Posterior cingulate gyrus (tissue), 11 donors: ENCODE measurements at regions not wholly inside any gene's neighbourhood (a gene's known extent, or its start where the extent isn't known, plus 50 kb on each side); places are given as distances from the start of the nearest gene placed in this dataset.
"Not testable (repeated sequence)": the region's sequence is repeated elsewhere in the genome, so short reads cannot be mapped to it uniquely, and the experiment has no call there.

Source experiments
- DNase-seq, 10 donors: peaks; one replicate each; pipeline versions ENCODE4 v3.0.0 to v3.0.0-alpha.2; 2020 to 2021; ENCODE audit warnings: mixed read lengths in 3 of 10
- intact Hi-C: fragments of 100-400 bp; cut with DNase I; formaldehyde crosslinking; loops from one replicate; pipeline ENCODE4 v1.15.1; 2023

- intact Hi-C loops: no loop called here
- DNase-seq: no peak
These were observed 54.2 kb upstream of the PIK3R4 start for GRCh38 chr3:130800829-130801228.

GRCh38 chr3:130801473-130801872, 54.8 kb upstream of the PIK3R4 start:
- intact Hi-C loops: no loop called here
- DNase-seq: no peak

DNA sequence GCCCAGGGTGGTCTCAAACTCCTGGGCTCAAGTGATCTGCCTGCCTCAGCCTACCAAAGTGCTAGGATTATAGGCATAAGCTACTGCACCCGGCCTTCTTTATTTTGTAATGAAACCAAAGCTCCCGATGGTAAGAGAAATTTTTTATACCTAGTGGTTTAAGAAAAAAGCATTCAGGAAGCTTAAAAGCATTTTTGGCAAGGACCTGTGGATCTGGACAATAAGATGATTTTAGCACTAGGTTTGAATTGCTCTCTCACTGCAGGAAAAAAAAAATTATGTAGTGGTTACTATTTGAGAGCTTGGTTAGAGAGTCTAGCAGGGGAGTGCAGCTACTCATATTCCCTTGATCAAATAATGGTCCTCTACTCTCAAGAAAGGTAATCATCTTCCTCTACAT, 64.9 kb upstream of the PIK3R4 start:
- intact Hi-C loops: no loop called here
- DNase-seq: no peak

DNA sequence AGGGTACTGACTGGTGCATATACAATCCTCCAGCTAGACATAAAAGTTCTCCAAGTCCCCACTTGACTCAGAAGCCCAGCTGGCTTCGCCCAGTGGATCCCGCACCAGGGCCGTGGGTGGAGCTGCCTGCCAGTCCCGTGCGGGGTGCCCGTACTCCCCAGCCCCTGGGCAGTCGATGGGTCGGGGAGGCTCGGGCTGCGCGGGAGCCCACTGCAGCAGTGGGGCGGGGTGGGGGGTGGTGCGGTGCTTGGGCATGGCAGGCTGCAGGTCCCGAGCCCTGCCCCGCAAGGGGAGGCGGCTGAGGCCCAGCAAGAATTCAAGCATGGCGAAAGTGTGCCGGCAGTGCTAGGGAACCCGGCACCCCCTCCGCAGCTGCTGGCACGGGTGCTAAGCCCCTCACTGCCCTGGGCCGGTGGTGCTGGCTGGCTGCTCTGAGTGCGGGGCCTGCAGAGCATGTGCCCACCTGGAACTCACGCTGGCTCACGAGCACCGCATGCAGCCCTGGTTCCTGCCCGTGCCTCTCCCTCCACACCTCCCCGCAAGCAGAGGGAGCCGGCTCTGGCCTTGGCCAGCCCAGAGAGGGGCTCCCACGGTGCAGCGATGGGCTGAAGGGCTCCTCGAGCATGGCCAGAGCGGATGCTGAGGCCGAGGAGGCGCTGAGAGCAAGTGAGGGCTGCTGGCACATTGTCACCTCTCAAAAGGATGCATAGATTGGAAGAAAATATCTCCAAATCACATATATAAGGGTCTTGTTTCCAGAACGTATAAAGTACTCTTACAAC, 68.3 kb upstream of the PIK3R4 start:
- intact Hi-C loops: no loop called here
- DNase-seq: peak in 1 of 10 donors; percentile 78

DNA sequence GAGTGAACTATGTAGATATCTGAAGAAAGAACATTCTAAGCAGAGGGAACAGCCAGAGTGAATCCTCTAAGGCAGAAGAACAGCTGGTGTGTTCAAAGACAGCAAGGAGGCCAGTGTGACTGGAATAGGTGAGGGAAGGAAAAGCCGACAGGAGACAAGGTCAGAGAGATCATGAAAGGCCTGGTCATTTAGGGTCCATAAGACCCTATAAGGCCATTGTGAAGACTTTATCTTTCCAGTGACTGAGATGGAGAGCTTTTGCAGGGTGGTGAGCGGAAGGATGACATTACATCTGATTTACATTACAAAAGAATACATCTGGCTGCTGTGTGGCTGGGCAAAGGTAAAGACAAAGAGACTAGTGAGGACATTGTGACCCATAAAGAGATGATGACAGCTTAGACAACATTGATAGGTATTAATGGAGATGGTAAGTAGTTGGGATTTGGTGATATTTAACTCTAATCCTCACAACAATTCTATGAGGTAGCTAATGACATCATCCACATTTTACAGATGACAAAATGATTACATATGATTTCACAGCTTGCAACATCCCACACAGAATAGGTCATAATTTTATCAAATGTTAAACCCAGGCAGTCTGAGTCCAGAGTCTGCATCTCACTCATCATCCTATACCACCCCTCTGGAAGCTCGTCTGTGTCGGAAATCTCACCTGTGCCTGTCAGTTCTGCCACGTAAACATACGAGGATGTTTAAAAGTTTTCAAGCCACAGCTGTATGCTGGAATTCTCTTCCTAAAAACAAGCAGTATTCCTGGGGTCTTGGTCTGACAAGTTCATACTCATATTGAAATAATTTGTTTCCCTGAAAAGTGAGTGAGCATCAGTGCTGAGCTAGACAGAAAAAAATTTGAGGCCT, 70.2 kb upstream of the PIK3R4 start:
- no peak for DNase-seq
- intact Hi-C loops: no loop called here

GRCh38 chr3:130818066-130818465, 71.4 kb upstream of the PIK3R4 start:
- DNase-seq, intact Hi-C loops: not testable (repeated sequence)

- intact Hi-C loops: no loop called here
- DNase-seq: no peak
These were observed 72.9 kb upstream of the ATP2C1 start for GRCh38 chr3:130820976-130821375.

DNA sequence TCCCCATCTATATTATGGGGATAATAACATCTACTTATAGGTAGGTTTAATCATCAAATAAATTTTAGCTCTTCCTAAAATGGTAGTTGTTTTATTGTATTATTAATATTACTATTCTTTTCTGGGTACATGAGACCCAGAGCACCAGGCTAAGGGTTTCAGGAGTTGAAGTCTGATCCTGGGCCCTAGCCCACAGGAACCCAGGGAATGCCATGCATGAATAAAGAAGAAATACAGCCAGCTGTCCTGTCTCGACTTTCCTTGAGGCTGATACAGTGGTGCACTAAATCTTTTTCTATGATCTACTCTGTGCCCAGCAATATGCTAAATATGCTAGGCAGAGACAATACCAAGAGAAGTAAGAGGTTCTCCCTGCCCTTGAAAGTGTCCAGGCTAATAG, 72.1 kb upstream of the ATP2C1 start:
- intact Hi-C loops: no loop called here
- DNase-seq: no peak

DNA sequence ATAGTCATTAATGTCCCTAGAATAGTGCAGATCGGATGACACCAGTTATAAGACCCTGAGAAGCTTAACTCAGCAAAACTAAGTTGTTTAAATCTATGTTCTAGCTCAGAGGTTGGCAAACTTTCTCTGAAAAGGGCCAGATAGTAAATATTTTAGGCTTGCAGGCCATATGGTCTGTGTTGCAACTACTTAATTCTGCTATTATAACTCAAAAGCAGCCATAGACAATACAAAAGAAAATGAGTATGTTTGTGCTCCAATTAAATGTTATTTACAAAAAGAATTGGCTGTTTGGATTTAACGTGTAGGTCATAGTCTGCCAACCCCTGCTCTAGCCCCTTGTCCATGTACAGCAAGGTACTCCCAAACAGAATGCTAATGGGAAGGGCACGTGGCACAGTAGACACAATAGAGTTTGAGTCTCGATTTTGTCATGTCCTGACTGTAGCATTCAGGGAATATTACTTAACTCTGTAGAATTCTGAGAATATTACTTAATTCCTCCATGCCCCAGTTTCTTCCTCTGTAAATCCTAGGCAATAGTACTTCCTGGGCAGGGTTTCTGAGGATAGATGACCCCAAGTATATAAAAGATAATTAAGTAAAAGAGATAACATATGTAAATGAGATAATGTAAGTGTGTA, 70.5 kb upstream of the ATP2C1 start:
- no peak for DNase-seq
- intact Hi-C loops: no loop called here

- DNase-seq: no peak
- intact Hi-C loops: no loop called here
These were observed 69.9 kb upstream of the ATP2C1 start for GRCh38 chr3:130823996-130824395.

GRCh38 chr3:130825762-130826299, 68.1 kb upstream of the ATP2C1 start:
- intact Hi-C loops: no loop called here
- DNase-seq: no peak

- DNase-seq: no peak
- intact Hi-C loops: no loop called here
These were observed 67.2 kb upstream of the ATP2C1 start for GRCh38 chr3:130826516-130827182.

DNA sequence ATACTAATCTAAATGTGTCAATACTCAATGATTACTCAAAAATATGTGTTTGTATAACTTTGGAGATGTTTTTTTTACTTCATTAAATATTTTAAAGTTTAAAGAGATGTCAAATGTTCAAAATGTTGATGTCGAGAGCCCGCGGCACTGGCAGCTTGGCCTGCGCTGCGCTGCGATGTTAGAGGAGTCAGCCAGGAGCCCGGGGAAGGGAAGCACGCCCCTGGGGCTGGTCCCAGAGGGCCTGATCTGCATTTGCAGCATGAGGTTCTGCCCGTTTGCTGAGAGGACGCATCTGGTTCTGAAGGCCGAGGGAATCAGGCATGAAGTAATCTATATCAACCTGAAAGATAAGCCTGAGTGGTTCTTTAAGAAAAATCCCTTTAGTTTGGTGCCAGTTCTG, 66.4 kb upstream of the ATP2C1 start:
- no peak for DNase-seq
- intact Hi-C loops: no loop called here

DNA sequence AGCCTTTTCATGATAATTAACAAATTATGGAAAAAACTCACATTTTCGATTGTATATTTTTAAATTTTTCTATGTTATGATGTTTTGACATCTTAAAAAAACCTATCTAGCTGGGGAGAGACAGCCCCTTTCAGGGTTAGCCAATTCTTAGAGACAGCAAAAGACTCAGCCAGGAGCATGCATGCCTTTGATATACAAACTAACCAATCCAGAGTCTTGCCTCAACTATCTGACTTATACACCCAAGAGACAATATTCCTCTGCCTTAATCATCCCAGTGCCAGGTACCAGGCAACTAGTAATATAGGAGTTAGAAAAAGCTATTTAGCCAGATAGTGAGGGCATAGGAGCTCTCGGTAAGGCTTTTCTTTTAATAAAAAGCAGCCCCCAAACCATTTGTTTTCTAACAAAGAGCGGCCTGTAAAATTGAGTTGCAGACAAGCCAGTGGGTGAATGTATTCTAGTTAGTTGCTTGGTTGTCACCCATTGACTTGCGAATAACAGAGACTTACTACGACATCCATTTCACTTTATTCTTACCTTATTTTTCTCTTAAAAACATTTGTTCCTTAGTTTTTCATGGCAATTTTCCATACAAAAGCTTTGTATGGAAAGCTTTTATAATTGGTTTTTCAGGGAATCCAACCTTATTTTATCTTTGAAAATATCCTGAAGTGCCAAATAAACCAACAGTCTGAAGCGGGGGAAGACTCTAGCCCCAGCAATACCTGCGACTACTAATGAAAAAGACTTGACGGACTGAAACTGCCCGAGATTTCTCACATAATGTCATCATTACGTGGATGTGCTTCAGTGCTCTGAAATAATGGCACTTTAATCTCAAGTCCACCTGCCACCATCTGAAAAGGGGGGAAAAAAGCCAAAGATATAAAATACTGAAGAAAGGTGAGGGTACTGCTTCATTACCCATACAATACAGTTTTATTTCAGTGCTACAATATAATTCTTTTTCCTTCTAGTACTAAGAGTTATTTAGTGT, 64.6 kb upstream of the ATP2C1 start:
- intact Hi-C loops: no loop called here

DNA sequence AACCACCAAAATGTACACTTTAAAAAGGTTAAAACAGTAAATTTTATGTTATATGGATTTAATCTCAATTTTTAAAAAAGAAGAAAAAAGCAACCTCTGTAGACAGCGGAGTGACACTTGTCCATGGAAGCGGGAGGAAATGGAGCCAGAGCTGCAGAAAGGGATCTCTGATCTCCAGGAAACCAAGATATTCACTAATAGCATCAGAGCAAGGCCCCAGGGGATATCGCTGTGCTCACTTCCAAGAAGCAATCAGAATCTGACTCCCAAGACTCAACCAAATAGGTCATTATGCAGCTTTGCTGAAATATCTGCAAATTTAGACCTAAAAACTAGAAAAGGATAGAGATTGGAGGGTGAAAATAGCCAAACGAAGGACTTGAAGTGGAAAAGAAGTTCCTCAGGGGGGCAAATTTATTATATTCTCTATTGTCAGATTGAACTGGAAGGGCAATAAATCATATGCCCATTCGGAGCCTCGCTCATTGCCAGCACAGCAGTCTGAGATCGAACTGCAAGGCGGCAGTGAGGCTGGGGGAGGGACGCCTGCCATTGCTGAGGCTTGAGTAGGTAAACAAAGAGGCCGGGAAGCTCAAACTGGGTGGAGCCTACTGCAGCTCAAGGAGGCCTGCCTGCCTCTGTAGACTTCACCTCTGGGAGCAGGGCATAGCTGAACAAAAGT, 62.0 kb upstream of the ATP2C1 start:
- DNase-seq: no peak
- intact Hi-C loops: no loop called here

More for the DNA sequence above, 64.6 kb upstream of the ATP2C1 start:
- DNase-seq: no peak

DNA sequence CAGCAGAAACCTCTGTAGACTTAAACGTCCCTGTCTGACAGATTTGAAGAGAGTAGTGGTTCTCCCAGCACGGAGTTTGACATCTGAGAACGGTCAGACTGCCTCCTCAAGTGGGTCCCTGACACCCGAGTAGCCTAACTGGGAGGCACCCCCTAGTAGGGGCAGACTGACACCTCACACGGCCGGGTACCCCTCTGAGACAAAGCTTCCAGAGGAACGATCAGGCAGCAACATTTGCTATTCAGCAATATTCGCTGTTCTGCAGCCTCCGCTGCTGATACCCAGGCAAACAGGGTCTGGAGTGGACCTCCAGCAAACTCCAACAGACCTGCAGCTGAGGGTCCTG, 61.5 kb upstream of the ATP2C1 start:
- intact Hi-C loops, DNase-seq: not testable (repeated sequence)

DNA sequence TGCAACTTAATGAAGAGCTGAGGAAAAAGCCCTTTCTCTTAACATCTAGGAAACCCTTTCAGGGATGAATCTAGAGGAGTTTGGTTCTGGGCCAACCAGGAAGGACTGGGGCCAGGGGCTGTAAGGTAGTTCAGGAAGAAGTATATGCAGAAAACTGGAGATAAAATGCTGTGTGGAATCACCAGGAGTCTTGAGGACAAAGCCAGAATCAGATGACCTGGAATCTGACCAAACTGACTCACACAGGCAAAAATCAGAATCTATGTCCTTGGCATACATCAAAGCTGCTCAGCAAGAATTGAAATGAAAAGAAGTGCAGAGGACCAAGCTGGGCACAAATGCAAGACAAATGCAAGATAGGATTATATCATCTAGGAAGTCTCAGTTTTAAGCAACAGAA, 59.4 kb upstream of the ATP2C1 start:
- intact Hi-C loops: no loop called here
- DNase-seq: no peak

DNA sequence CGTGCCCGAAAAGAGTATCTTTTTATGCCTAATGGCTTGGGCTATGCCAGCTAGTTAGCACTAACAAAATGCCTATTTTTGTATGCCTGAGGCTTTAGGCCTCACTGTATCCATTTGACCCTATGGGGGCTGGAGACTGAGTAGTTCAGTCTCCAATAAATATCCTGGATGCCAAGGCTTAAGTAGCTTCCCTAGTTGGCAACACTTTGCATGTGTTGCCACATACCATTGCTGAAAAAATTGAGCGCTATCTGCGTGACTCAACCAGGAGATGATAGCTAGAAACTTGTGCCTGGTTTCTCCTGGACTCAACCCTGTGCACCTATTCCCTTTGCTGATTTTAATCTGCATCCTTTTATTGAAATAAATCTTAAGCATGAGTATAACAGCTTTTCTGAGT, 58.4 kb upstream of the ATP2C1 start:
- intact Hi-C loops: no loop called here
- no peak for DNase-seq
